Natural killer cell (primary cell): ENCODE measurements at regions not wholly inside any gene's neighbourhood (a gene's known extent, or its start where the extent isn't known, plus 50 kb on each side); places are given as distances from the start of the nearest gene placed in this dataset.

Experiments
- ATAC-seq, 3 donors: fragments of 150-1000 bp in 2 of 3; fragments of 200-7000 bp in 1 of 3; cut with Tn5 transposase; 1 replicate in 1 of 3; 2 replicates in 2 of 3; pipeline ENCODE4 v1.10.0; 2021; ENCODE audit warnings: mild to moderate bottlenecking in 2 of 3, moderate library complexity in 2 of 3
- DNase-seq, 2 donors: peaks; one replicate each; pipeline versions ENCODE4 v3.0.0 to v3.0.0-alpha.2; 2013 to 2021; ENCODE audit warnings: mixed read lengths in 1 of 2
- H3K27ac ChIP-seq: one replicate; pipeline ENCODE4 v1.5.1; 2013; ENCODE audit warnings: mild to moderate bottlenecking, low read length
- H3K27me3 ChIP-seq: one replicate; pipeline ENCODE4 v1.6.1; 2013; ENCODE audit warnings: low read length; ENCODE audit not compliant: control insufficient read depth, insufficient read depth
- H3K36me3 ChIP-seq: one replicate; pipeline ENCODE4 v1.6.1; 2013; ENCODE audit warnings: low read length; ENCODE audit not compliant: control insufficient read depth, insufficient read depth
- H3K4me1 ChIP-seq: one replicate; pipeline ENCODE4 v1.6.1; 2013; ENCODE audit warnings: low read length; ENCODE audit not compliant: control insufficient read depth, insufficient read depth
- H3K4me3 ChIP-seq: one replicate; pipeline ENCODE4 v1.5.1; 2013; ENCODE audit warnings: low read length
- H3K9me3 ChIP-seq: one replicate; pipeline ENCODE4 v1.6.1; 2013; ENCODE audit warnings: low read length; ENCODE audit not compliant: control insufficient read depth, insufficient read depth
- H3K27ac Mint-ChIP-seq, 2 donors: one replicate each; pipeline ENCODE4 v1.8.0; 2022; ENCODE audit warnings: mild to moderate bottlenecking in 2 of 2, mixed read lengths in 2 of 2, moderate library complexity in 1 of 2
- H3K27me3 Mint-ChIP-seq, 2 donors: one replicate each; pipeline ENCODE4 v1.8.0; 2022; ENCODE audit warnings: low read depth in 2 of 2, mixed read lengths in 2 of 2
- H3K36me3 Mint-ChIP-seq: one replicate; pipeline ENCODE4 v1.8.0; 2022; ENCODE audit warnings: mixed read lengths
- H3K4me1 Mint-ChIP-seq, 2 donors: one replicate each; pipeline ENCODE4 v1.8.0; 2022; ENCODE audit warnings: mixed read lengths in 2 of 2
- H3K4me3 Mint-ChIP-seq: one replicate; pipeline ENCODE4 v1.8.0; 2022; ENCODE audit warnings: mild to moderate bottlenecking, moderate library complexity, mixed read lengths
- H3K9me3 Mint-ChIP-seq, 2 donors: one replicate each; pipeline ENCODE4 v1.8.0; 2022; ENCODE audit warnings: mixed read lengths in 2 of 2
- CTCF ChIP-seq: fragments of 200-600 bp; IDR thresholded peaks from one replicate; pipeline ENCODE4 v1.8.0; 2022; ENCODE audit warnings: antibody characterized with exemption
- WGBS: methylation state at CpG from one replicate; pipeline ENCODE4 v1.1.7; 2013; ENCODE audit warnings: missing lambda C conversion rate; ENCODE audit not compliant: insufficient coverage; 5-methylcytosine and 5-hydroxymethylcytosine counted together
- intact Hi-C: fragments of 100-400 bp; cut with micrococcal nuclease; formaldehyde crosslinking; loops from one replicate; pipeline ENCODE4 v1.14.2; 2022

GRCh38 chr2:224308272-224308911 lies 93.5 kb downstream of the FAM124B start:
- ATAC-seq (no peak), DNase-seq (no peak)
- H3K27ac ChIP-seq, result no peak overlapping the region
- Mint-ChIP-seq H3K4me1 (no peaks in the 10 kb centered on the region), H3K27ac (no peak overlapping the region), H3K4me3 (no peak overlapping the region), H3K9me3 (no peaks in the 10 kb centered on the region), H3K36me3 (no peaks in the 10 kb centered on the region), H3K27me3 (peaks cover 15 to 23% of the 10 kb centered on the region in 2 donors)
- no peaks in the 10 kb centered on the region for H3K36me3 ChIP-seq
- no peaks in the 10 kb centered on the region for H3K4me1 ChIP-seq
- no peaks in the 10 kb centered on the region for H3K9me3 ChIP-seq
- no peaks in the 10 kb centered on the region for H3K27me3 ChIP-seq
- 58% methylated on average over 2 of the region's 2 CpGs for WGBS
- no peak overlapping the region for H3K4me3 ChIP-seq
- no peak for TF ChIP-seq CTCF
- intact Hi-C loops, result no loop called here

GRCh38 chr2:224302952-224303351 lies 99.0 kb downstream of the FAM124B start:
- Mint-ChIP-seq H3K4me1 (no peaks in the 10 kb centered on the region), H3K27ac (no peak overlapping the region), H3K27me3 (peaks cover 0 to 8% of the 10 kb centered on the region in 2 donors), H3K9me3 (no peaks in the 10 kb centered on the region), H3K4me3 (no peak overlapping the region), H3K36me3 (no peaks in the 10 kb centered on the region)
- DNase-seq, result no peak
- ATAC-seq, result no peak
- Histone ChIP-seq H3K27me3 (no peaks in the 10 kb centered on the region), H3K4me1 (no peaks in the 10 kb centered on the region), H3K27ac (no peak overlapping the region), H3K9me3 (no peaks in the 10 kb centered on the region), H3K36me3 (no peaks in the 10 kb centered on the region), H3K4me3 (no peak overlapping the region)
- intact Hi-C loops, result no loop called here
- TF ChIP-seq CTCF, result no peak
- WGBS, result 89% methylated on average over 8 of the region's 8 CpGs

- H3K36me3 Mint-ChIP-seq, result no peaks in the 10 kb centered on the region
- intact Hi-C loops, result no loop called here
- no peaks in the 10 kb centered on the region for H3K4me1 ChIP-seq
- H3K4me3 Mint-ChIP-seq, result no peak overlapping the region
- no peak for TF ChIP-seq CTCF
- H3K27me3 Mint-ChIP-seq, result peaks cover 46 to 61% of the 10 kb centered on the region in 2 donors
- H3K9me3 ChIP-seq, result no peaks in the 10 kb centered on the region
- H3K27me3 ChIP-seq, result peaks cover 8% of the 10 kb centered on the region
- H3K4me3 ChIP-seq, result no peak overlapping the region
- H3K9me3 Mint-ChIP-seq, result no peaks in the 10 kb centered on the region
- no peak for ATAC-seq
- H3K36me3 ChIP-seq, result no peaks in the 10 kb centered on the region
- DNase-seq, result no peak
- no peak overlapping the region for H3K27ac Mint-ChIP-seq
- 78% methylated on average over 5 of the region's 6 CpGs for WGBS
- no peak overlapping the region for H3K27ac ChIP-seq
- H3K4me1 Mint-ChIP-seq, result no peaks in the 10 kb centered on the region
These were observed 107.9 kb downstream of the FAM124B start for GRCh38 chr2:224293976-224294375.

GRCh38 chr2:224287531-224287930 lies 114.4 kb downstream of the FAM124B start:
- Histone ChIP-seq H3K27me3 (peaks cover 4% of the 10 kb centered on the region), H3K4me1 (no peaks in the 10 kb centered on the region), H3K9me3 (no peaks in the 10 kb centered on the region), H3K4me3 (no peak overlapping the region), H3K27ac (no peak overlapping the region), H3K36me3 (no peaks in the 10 kb centered on the region)
- no peaks in the 10 kb centered on the region for H3K36me3 Mint-ChIP-seq
- no peak overlapping the region for H3K4me3 Mint-ChIP-seq
- no peaks in the 10 kb centered on the region for H3K4me1 Mint-ChIP-seq
- no peak for TF ChIP-seq CTCF
- intact Hi-C loops, result no loop called here
- ATAC-seq (no peak), DNase-seq (no peak)
- no peaks in the 10 kb centered on the region for H3K9me3 Mint-ChIP-seq
- peaks cover 36 to 54% of the 10 kb centered on the region in 2 donors for H3K27me3 Mint-ChIP-seq
- whole genome bisulfite sequencing, result 75% methylated on average over 2 of the region's 2 CpGs
- H3K27ac Mint-ChIP-seq, result no peak overlapping the region
